Naive B cell (primary cell): ENCODE measurements at regions not wholly inside any gene's neighbourhood (a gene's known extent, or its start where the extent isn't known, plus 50 kb on each side); places are given as distances from the start of the nearest gene placed in this dataset.

ENCODE experiments used
- ATAC-seq, 2 donors: fragments of 150-1000 bp; cut with Tn5 transposase; 2 replicates each; pipeline ENCODE4 v1.10.0; 2021; ENCODE audit warnings: low read depth in 2 of 2, mild to moderate bottlenecking in 2 of 2, moderate library complexity in 2 of 2
- DNase-seq: peaks from one replicate; pipeline ENCODE4 v3.0.0; 2022
- H3K27ac Mint-ChIP-seq, 6 donors: one replicate each; pipeline ENCODE4 v1.8.0; 2020 to 2022; ENCODE audit warnings: mild to moderate bottlenecking in 6 of 6, mixed read lengths in 6 of 6, moderate library complexity in 5 of 6, inconsistent platforms in 2 of 6
- H3K27me3 Mint-ChIP-seq, 3 donors: one replicate each; pipeline ENCODE4 v1.8.0; 2021 to 2022; ENCODE audit warnings: mixed read lengths in 3 of 3, mild to moderate bottlenecking in 1 of 3
- H3K36me3 Mint-ChIP-seq, 2 donors: one replicate each; pipeline ENCODE4 v1.8.0; 2020 to 2022; ENCODE audit warnings: mixed read lengths in 2 of 2, inconsistent platforms in 1 of 2, mild to moderate bottlenecking in 1 of 2
- H3K4me1 Mint-ChIP-seq, 3 donors: one replicate each; pipeline ENCODE4 v1.8.0; 2020 to 2022; ENCODE audit warnings: mixed read lengths in 3 of 3, inconsistent platforms in 1 of 3, mild to moderate bottlenecking in 1 of 3, moderate library complexity in 1 of 3
- H3K4me3 Mint-ChIP-seq, 8 donors: one replicate each; pipeline ENCODE4 v1.8.0; 2020 to 2022; ENCODE audit warnings: mild to moderate bottlenecking in 8 of 8, mixed read lengths in 8 of 8, moderate library complexity in 8 of 8, inconsistent platforms in 2 of 8
- H3K9me3 Mint-ChIP-seq, 7 donors: one replicate each; pipeline ENCODE4 v1.8.0; 2020 to 2022; ENCODE audit warnings: mixed read lengths in 7 of 7, mild to moderate bottlenecking in 5 of 7, inconsistent platforms in 2 of 7, moderate library complexity in 1 of 7

DNA sequence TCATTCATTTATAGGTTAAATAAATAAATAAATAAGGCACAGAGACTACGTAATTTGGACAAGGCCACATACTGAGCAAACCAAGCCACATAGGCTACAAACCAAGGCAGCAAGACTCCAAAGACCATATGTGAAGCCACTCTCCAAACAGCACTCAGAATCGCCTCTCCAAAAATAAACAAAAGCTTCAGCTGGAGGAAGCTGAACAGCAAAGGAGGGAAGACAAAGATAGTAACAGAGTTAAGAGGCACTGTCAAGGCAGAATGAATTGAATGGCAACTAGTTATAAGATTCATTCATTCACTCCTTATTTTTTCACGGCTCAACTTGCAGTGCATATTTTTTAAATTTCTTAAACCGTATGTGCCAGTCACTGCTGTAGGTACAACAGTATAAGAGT is 200.5 kb upstream of the GRIP1 start:
- Mint-ChIP-seq H3K4me1 (no peaks in the 10 kb centered on the region), H3K4me3 (no peak overlapping the region), H3K36me3 (no peaks in the 10 kb centered on the region), H3K9me3 (no peaks in the 10 kb centered on the region), H3K27ac (no peak overlapping the region), H3K27me3 (peaks cover 12 to 40% (median 15%) of the 10 kb centered on the region in 3 donors)
- DNase-seq (no peak), ATAC-seq (no peak)

DNA sequence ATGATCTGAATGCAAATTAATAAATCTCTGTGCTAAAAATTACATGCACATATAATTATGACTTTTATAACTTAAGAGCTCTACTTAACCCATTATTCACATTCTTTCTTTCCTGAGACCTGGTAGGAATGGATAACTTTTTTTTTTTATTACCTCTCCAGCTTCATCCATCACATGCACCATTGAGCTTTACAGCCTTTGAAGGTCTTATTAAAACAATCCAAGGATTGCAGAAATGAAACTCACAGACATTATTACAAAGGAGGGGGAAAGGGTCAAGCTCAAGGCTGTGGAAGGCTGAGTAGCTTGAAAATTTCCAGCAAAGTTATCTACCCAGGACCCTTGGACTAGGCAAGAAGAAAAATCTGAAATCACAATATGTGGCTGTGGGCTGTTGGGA is 202.5 kb upstream of the GRIP1 start:
- Mint-ChIP-seq H3K36me3 (no peaks in the 10 kb centered on the region), H3K27me3 (peaks cover 12 to 40% (median 15%) of the 10 kb centered on the region in 3 donors), H3K4me3 (no peak overlapping the region), H3K4me1 (no peaks in the 10 kb centered on the region), H3K9me3 (no peaks in the 10 kb centered on the region), H3K27ac (no peak overlapping the region)
- ATAC-seq, result no peak
- no peak for DNase-seq

DNA sequence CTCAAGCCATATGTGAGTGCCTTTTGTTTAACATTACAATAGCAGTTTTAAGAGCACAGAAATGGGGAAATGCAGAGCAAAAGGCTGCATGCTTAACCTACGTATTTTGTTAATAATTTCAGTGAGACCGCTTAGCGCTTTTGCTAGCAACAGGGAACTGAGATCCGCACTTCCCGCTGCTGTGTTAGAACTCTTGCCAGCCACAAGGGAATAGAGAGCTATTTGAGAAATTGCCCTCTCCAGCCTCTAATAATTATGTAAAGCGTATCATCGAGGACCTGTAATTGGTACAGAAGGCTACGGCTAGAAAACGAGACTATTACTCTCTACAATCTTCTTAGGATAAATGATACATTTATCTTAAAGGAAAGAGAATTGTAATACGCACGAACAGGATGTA is 205.2 kb upstream of the GRIP1 start:
- no peak for DNase-seq
- H3K4me1 Mint-ChIP-seq, result no peaks in the 10 kb centered on the region
- no peaks in the 10 kb centered on the region for H3K9me3 Mint-ChIP-seq
- peaks cover 10 to 26% (median 12%) of the 10 kb centered on the region in 3 donors for H3K27me3 Mint-ChIP-seq
- H3K4me3 Mint-ChIP-seq, result no peak overlapping the region
- no peak overlapping the region for H3K27ac Mint-ChIP-seq
- no peak for ATAC-seq
- H3K36me3 Mint-ChIP-seq, result no peaks in the 10 kb centered on the region

DNA sequence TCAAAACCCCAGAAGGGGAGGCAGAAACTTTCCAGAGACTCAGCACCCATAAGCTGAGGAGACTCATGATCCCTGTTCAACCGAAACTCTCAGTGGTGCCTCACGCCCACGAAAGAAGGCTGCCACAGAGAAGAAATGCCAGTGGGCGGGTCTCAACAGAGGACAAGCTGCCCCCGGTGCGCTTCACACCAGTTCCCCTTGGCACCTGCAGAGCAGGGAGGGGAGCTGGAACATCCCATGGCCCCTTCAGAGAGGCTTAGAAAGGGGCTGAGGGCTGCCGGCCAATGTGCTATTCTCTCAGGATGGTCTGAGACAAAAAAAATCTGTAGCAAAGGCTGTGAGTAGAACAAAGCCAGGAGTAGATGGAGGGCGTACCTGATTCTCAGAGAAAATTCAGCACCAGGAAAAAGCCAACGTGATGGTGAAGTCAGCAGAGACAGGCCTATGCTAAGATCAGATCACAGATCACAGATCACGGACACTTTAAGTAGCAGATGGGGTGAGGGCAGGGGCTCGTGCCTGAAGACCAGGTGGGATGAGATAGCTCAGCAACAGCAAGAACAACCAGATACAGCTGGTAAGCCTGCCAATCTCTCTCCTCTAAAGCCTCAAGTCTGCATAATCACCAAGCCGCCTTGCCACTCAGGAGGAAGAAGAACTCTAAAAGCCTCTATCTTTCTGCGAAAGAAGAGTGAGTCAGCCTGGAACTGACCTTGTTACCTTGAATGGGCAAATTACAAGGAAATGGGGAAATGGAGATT is 206.4 kb upstream of the GRIP1 start:
- peaks cover 4 to 16% (median 6%) of the 10 kb centered on the region in 3 donors for H3K27me3 Mint-ChIP-seq
- no peak for ATAC-seq
- no peak for DNase-seq
- no peaks in the 10 kb centered on the region for H3K4me1 Mint-ChIP-seq
- H3K9me3 Mint-ChIP-seq, result no peaks in the 10 kb centered on the region
- H3K4me3 Mint-ChIP-seq, result no peak overlapping the region
- H3K36me3 Mint-ChIP-seq, result no peaks in the 10 kb centered on the region
- H3K27ac Mint-ChIP-seq, result no peak overlapping the region

DNA sequence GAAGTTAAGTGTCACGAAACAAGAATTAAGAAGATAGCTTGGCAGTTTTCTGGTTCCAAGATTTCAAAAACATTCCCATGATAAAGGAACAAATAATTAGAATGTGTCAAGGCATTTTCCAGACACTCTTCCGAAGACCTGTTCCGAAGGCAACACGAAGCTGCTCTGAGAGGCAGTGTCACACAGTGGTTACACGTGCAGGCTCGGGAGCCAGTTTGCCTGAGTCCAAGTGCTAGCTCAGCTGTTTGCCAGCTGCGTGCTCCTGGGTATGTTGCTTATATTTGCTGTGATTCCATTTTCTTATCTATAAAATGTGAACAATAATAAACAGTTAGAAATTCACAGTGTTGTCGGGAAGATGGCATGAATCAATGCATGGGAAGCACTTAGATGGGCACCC is 217.9 kb upstream of the GRIP1 start:
- H3K27me3 Mint-ChIP-seq, result peaks cover 0 to 13% (median 8%) of the 10 kb centered on the region in 3 donors
- H3K4me1 Mint-ChIP-seq, result peaks cover 17 to 22% (median 22%) of the 10 kb centered on the region in 3 donors
- ATAC-seq (no peak), DNase-seq (no peak)
- H3K36me3 Mint-ChIP-seq, result peaks cover 0 to 4% of the 10 kb centered on the region in 2 donors
- no peak overlapping the region for H3K27ac Mint-ChIP-seq
- H3K4me3 Mint-ChIP-seq, result no peak overlapping the region
- H3K9me3 Mint-ChIP-seq, result no peaks in the 10 kb centered on the region

DNA sequence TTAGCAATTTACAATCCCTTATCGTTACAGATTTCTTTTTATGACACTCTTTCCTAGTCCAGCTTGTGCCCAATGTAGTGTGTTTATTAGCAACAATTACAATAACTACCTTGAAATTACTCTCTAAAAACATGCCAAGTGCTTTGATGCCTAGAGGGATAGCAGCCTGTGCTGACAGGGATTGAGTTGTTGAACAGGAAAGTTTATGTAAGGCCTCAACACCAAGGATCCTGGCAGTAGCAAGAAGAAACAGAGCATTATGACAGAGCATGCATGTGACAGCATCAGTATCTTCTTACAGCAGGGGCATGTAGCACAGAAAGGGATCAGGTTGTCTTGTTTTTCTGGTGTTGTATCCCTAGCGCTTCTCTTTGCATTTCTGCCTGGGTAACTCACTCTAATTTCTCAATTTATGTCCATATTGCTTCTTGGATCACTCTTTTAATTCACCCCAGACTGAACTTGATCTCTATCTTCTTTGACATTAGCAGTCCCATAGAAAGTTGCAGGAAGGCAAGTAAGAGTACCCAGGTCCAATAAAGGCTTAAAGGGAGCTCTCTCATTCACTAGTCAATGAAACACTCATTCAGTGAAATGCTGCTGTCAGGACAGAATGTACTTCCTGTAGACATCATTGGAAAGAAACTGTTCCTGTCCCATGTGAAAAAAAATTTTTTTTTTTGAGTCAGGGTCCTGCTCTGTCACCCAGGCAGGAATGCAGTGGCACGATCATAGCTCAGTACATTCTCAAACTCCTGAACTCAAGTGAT is 220.0 kb upstream of the GRIP1 start:
- Mint-ChIP-seq H3K27ac (peak overlapping the region in 2 of 6 donors; percentile 40 to 59), H3K4me3 (no peak overlapping the region), H3K4me1 (peaks cover 20 to 28% (median 26%) of the 10 kb centered on the region in 3 donors), H3K36me3 (peaks cover 0 to 2% of the 10 kb centered on the region in 2 donors), H3K27me3 (peaks cover 0 to 6% (median 5%) of the 10 kb centered on the region in 3 donors), H3K9me3 (no peaks in the 10 kb centered on the region)
- no peak for ATAC-seq
- DNase-seq, result no peak

DNA sequence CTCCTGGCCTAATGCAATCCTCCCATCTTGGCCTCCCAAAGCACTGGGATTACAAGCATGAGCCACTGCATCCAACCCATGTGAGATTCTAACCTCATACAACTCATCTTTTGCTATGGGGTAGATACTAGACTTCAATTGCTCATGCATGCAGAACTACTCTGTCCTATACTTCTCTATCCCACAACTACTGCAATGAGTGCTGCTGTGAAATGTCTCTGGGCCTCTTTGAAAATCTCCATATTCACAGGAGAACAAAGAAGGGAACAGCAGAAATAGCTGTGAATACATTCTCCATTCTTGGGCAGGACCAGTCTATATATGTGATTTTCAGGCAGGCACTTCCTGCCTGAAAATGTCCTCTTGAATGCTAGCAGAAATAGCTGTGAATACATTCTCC is 220.7 kb upstream of the GRIP1 start:
- Mint-ChIP-seq H3K36me3 (no peaks in the 10 kb centered on the region), H3K27ac (peak overlapping the region; percentile 27 to 91 (median 74)), H3K4me3 (no peak overlapping the region), H3K4me1 (peaks cover 20 to 28% (median 26%) of the 10 kb centered on the region in 3 donors), H3K27me3 (no peaks in the 10 kb centered on the region), H3K9me3 (no peaks in the 10 kb centered on the region)
- DNase-seq (no peak), ATAC-seq (no peak)

DNA sequence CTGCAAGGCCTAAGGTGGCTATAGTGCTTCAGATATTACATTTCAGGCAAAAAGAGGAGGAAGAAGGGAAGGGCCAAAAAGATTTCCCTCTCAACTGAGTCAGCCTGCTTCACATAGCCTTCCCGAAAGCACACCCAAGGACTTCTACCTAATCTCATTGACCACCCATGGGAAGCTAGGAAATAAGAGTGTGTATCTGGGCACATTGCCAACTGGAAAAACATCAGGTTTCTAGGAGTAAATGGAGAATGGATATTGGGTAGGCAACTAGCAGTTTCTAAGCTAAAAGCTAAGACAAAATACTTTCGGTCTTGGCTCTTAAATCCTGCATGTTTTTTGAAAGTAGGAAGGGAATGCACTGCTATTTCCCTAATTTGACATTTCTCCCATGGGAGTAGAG is 221.7 kb upstream of the GRIP1 start:
- no peak for ATAC-seq
- H3K4me1 Mint-ChIP-seq, result peaks cover 20 to 28% (median 26%) of the 10 kb centered on the region in 3 donors
- H3K36me3 Mint-ChIP-seq, result no peaks in the 10 kb centered on the region
- H3K27ac Mint-ChIP-seq, result peak overlapping the region; percentile 27 to 94 (median 90)
- peak overlapping the region in 5 of 8 donors; percentile 39 to 78 (median 67) for H3K4me3 Mint-ChIP-seq
- no peak for DNase-seq
- H3K27me3 Mint-ChIP-seq, result no peaks in the 10 kb centered on the region
- H3K9me3 Mint-ChIP-seq, result no peaks in the 10 kb centered on the region

DNA sequence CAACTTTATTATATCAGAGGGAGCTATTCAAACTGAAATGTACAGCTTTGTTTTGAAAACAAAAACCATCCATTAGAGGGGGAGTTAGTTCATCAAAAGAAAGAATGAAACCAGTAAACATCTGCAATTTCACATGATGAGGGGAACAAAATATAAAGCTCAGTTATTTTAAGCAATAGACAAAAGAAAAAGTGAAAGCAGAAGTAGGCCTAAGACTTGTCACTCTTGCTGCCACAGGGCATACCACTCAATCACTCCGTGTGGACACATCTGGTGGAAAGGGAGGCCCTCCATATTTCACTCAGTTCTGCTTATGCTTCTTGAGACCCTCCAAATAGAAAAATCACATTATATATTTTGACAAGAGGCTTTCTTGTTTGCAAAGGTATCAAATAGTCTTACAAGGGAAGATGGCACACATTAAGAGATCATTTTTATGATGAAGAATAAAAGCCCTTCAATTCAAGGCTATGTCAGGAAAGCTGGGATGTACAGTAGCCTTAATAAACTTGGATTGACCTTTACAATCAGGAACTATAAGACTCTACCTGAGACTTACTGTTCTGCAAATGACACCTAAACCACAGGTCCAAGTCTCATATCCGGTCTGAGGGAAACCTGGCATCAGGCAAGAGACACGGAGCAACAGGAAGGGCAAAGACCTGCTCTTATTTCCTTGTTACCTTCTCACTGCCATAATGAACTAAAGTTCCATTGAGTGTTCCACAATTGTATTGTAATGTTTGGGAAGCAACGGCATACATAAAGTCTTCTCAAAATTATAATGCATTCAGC is 222.5 kb upstream of the GRIP1 start:
- no peaks in the 10 kb centered on the region for H3K27me3 Mint-ChIP-seq
- peak; percentile 94 to 95 for ATAC-seq
- H3K27ac Mint-ChIP-seq, result peak overlapping the region; percentile 27 to 94 (median 90)
- H3K9me3 Mint-ChIP-seq, result no peaks in the 10 kb centered on the region
- peaks cover 20 to 28% (median 26%) of the 10 kb centered on the region in 3 donors for H3K4me1 Mint-ChIP-seq
- H3K36me3 Mint-ChIP-seq, result no peaks in the 10 kb centered on the region
- H3K4me3 Mint-ChIP-seq, result peak overlapping the region in 7 of 8 donors; percentile 39 to 80 (median 67)
- DNase-seq, result peak; percentile 19

DNA sequence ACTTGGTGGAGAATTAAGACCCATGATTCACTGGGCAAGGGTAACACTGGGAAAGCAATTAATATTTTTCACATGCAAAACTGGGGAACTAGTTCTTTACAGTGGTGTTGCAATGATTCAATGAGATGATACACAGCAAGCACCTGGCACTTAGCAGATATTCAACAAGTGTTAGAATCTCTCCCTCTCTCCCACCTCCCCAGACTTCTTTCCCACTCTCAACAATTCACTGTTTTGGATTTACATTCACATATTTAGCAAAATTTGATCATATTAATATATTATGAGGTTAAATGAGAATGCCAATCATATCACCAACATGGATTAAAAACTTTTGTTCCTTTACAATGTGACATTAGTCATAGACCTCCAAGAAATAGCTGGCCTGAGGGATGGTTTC is 223.1 kb upstream of the GRIP1 start:
- Mint-ChIP-seq H3K4me1 (peaks cover 20 to 28% (median 26%) of the 10 kb centered on the region in 3 donors), H3K9me3 (no peaks in the 10 kb centered on the region), H3K27ac (peak overlapping the region in 1 of 6 donors; percentile 73), H3K4me3 (no peak overlapping the region), H3K27me3 (no peaks in the 10 kb centered on the region), H3K36me3 (no peaks in the 10 kb centered on the region)
- no peak for ATAC-seq
- DNase-seq, result no peak

DNA sequence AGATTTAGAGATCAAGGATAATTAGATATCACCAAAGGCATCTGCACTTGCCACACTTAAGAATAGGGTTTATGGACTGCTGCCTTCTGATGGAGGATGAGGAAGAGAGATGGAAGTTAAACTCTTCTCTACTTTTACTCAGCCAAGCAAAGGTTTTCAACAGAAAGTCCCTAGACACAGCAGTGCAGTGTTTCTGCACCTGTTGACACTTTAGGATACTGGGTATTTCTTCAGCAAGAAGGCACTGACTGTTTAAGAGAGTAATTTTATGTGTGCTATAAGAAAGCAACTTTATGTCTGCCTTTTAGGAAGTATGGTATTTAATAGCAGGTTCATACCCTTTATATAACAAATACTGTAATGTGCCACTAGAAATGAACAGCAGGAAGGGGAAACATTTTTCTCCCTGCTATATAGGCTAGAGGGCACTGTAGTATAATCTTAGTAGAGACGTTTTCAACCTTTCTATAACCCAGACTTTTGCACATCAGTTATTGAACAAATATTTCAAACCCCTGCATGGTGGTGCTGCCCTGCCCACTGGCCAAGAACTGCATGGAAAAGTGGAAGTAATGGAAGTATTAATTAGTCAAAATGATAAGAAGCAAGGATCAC is 225.0 kb upstream of the GRIP1 start:
- Mint-ChIP-seq H3K27me3 (no peaks in the 10 kb centered on the region), H3K4me1 (peaks cover 20 to 28% (median 26%) of the 10 kb centered on the region in 3 donors), H3K4me3 (no peak overlapping the region), H3K36me3 (no peaks in the 10 kb centered on the region), H3K27ac (peak overlapping the region in 1 of 6 donors; percentile 20), H3K9me3 (no peaks in the 10 kb centered on the region)
- ATAC-seq, result no peak
- DNase-seq, result no peak

DNA sequence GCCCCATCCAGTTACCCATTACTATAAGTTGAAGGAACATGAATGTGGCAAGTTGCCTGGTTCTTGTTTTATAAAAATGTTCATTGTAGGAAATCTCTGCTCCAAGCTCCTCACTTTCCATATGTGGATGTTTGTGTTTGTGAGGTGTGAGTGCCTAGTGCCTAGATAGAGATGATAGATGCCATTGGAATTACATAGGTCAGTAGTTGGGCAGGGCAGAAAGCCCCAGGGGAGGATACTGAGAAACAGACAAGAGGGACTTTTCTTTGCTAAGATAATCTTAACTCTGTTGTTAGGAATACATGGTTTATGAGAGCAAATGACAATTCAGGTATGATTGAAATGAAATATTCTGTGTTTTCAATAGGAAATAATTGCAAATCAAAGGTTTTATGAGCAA is 226.3 kb upstream of the GRIP1 start:
- no peak for ATAC-seq
- no peaks in the 10 kb centered on the region for H3K36me3 Mint-ChIP-seq
- H3K27me3 Mint-ChIP-seq, result peaks cover 0 to 2% (median 0%) of the 10 kb centered on the region in 3 donors
- no peak overlapping the region for H3K4me3 Mint-ChIP-seq
- no peak for DNase-seq
- no peaks in the 10 kb centered on the region for H3K9me3 Mint-ChIP-seq
- no peak overlapping the region for H3K27ac Mint-ChIP-seq
- H3K4me1 Mint-ChIP-seq, result peaks cover 16 to 22% (median 19%) of the 10 kb centered on the region in 3 donors

DNA sequence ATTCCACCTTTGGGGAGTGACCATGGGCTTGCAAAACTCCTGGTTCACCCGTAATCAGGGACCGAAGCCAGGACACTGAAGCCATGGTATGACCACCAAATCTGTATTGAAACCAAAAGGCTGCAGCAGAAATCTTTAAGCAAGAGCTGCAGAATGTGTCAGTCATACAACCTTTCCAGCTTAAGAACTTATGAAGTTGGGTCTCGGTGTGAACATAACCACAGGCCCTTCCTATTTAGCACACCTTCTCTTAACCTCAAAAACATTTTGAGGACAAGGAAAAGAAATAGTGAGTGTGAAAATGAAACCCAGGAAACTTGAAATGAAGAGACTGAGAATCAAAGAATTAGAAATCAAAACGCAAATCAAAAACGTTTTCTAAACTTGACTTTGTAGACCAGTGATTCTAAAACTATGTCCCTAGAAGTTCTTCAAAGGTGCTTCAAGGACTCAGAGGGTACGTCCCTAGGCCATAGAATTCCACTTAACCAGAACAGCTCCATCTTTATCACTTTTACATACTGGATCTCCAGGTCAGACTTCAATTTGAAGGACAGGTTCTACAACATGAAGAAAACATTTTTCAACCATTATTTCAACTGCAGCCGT is 231.6 kb upstream of the GRIP1 start:
- H3K4me1 Mint-ChIP-seq, result no peaks in the 10 kb centered on the region
- ATAC-seq (no peak), DNase-seq (no peak)
- no peak overlapping the region for H3K27ac Mint-ChIP-seq
- peaks cover 0 to 11% (median 0%) of the 10 kb centered on the region in 7 donors for H3K9me3 Mint-ChIP-seq
- H3K27me3 Mint-ChIP-seq, result peaks cover 0 to 7% (median 5%) of the 10 kb centered on the region in 3 donors
- H3K4me3 Mint-ChIP-seq, result no peak overlapping the region
- no peaks in the 10 kb centered on the region for H3K36me3 Mint-ChIP-seq
